ENCODE measurements at regions not wholly inside any gene's neighbourhood (a gene's known extent, or its start where the extent isn't known, plus 50 kb on each side); places are given as distances from the start of the nearest gene placed in this dataset.

DNA sequence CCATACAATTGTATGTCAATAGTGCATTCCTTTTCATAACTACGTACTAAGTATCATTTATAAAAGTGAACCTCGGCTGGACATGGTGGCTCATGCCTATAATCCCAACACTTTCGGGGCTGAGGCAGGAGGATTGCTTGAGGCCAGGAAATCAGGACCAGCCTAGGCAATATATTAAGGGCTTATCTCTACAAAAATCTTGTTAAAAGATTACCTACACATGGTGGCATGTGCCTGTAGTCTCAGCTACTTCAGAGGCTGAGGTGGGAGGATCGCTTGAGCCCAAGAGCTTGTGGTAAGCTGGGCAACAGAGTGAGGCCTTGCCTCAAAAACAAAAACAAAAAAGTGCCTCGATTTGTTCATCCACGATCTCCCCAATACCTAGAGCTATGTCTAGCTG is 449.7 kb upstream of the SULF2 start:
- TF ChIP-seq, protein P1, sequence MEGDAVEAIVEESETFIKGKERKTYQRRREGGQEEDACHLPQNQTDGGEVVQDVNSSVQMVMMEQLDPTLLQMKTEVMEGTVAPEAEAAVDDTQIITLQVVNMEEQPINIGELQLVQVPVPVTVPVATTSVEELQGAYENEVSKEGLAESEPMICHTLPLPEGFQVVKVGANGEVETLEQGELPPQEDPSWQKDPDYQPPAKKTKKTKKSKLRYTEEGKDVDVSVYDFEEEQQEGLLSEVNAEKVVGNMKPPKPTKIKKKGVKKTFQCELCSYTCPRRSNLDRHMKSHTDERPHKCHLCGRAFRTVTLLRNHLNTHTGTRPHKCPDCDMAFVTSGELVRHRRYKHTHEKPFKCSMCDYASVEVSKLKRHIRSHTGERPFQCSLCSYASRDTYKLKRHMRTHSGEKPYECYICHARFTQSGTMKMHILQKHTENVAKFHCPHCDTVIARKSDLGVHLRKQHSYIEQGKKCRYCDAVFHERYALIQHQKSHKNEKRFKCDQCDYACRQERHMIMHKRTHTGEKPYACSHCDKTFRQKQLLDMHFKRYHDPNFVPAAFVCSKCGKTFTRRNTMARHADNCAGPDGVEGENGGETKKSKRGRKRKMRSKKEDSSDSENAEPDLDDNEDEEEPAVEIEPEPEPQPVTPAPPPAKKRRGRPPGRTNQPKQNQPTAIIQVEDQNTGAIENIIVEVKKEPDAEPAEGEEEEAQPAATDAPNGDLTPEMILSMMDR (IDR thresholded peaks at IDR 0.05; ENCODE audit: extremely low read depth, insufficient read depth, missing control alignments): no peak
- in situ Hi-C loops (cut with MboI; ENCODE audit: low pct_unique_long_range_greater_than_20kb, low sequenced_read_pairs, unreplicated experiment): no loop called here
- no peak for DNase-seq (ENCODE audit: low spot score)

DNA sequence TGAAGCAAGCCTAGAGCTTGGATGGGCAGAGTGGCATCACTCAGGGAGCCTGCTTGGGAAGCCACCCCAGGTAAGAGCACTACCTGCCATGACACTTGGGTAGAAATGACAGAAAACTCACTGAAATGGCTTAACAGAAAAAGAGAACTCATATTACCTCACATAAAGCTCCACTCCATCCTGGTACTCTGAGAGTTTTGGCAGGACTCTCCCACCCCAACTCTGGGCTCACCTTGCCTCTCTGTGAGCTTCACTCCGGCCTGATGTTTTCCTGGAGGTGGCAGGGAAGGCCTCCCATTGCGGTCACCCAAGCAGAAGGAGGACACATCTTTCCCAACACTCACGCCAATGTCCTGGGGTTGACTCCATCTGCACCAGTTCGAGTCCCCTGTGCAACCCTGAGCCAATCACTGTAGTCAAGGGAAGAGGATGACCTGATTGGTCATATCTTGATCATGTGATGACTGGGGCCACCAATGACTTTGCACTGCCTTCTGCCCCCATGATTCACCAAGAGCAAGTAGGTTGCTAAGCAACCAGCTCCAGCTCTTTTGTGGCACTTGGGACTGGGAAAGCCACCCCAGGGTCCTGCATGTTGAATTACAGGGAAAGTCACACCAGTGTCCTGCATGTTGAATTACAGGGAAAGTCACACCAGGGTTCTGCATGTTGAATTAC is 446.1 kb upstream of the SULF2 start:
- TF ChIP-seq, protein P1 (IDR thresholded peaks at IDR 0.05; ENCODE audit: extremely low read depth, insufficient read depth, missing control alignments): no peak
- in situ Hi-C loops (cut with MboI; ENCODE audit: low pct_unique_long_range_greater_than_20kb, low sequenced_read_pairs, unreplicated experiment): no loop called here
- no peak for DNase-seq (ENCODE audit: low spot score)

DNA sequence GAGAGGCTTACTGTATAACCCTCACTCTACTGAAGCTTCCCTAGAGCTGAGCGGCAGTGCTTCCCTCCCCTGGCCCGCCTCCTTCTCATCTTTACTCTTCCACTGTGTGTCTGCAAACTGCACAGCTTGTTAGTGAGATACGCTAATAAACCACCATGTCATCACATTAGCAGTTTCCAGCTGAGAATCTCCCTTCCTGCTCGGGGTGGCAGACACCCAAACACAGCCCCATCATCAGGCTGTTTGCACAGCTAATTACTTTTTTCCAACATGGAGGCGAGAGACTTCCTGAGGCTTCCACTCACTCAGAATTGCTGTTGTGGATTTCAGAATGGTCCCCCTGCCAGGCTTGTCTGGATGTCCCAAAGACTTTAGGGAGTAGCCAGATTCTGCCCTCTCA is 444.9 kb upstream of the SULF2 start:
- in situ Hi-C loops (cut with MboI; ENCODE audit: low pct_unique_long_range_greater_than_20kb, low sequenced_read_pairs, unreplicated experiment): no loop called here
- DNase-seq (ENCODE audit: low spot score): no peak
- TF ChIP-seq, protein P1 (IDR thresholded peaks at IDR 0.05; ENCODE audit: extremely low read depth, insufficient read depth, missing control alignments): no peak

DNA sequence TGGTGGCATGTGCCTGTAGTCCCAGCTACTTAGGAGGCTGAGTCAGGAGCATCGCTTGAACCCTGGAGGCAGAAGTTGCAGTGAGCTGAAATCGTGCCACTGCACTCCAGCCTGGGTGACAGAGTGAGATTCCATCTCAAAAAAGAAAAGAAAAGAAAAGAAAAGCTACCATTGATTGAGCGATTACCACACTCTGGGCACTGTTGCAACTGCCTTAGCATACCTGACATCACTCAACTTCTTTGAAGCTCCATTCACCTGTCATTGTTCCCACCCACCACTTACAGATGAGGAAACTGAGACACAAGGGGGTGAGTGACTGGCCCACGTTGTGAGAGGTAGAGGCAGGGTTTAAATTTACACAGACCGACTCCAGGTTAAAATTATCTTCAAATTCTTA is 442.1 kb upstream of the SULF2 start:
- no peak for DNase-seq (ENCODE audit: low spot score)
- in situ Hi-C loops (cut with MboI; ENCODE audit: low pct_unique_long_range_greater_than_20kb, low sequenced_read_pairs, unreplicated experiment): no loop called here
- TF ChIP-seq, protein P1 (IDR thresholded peaks at IDR 0.05; ENCODE audit: extremely low read depth, insufficient read depth, missing control alignments): no peak

DNA sequence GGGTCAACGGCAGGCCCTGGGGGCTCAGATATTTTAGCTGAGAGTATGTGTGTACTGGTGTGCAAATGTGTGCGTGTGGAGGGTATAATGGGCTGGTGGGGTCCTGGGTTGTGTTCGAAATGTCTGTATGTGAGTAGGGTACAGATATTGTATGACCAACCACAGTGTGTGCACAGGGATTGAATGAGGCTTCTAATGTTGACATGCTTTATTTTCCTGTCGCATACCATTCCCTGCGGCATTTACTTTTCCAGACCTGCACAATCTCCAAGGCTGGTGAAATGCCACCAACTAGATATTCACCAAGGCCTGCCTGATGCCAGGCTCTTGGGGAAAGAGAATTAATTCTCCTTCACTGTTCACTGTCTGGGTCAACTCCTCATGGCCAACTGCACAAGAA is 441.4 kb upstream of the SULF2 start:
- DNase-seq (ENCODE audit: low spot score): no peak
- in situ Hi-C loops (cut with MboI; ENCODE audit: low pct_unique_long_range_greater_than_20kb, low sequenced_read_pairs, unreplicated experiment): no loop called here
- TF ChIP-seq, protein P1 (IDR thresholded peaks at IDR 0.05; ENCODE audit: extremely low read depth, insufficient read depth, missing control alignments): no peak

DNA sequence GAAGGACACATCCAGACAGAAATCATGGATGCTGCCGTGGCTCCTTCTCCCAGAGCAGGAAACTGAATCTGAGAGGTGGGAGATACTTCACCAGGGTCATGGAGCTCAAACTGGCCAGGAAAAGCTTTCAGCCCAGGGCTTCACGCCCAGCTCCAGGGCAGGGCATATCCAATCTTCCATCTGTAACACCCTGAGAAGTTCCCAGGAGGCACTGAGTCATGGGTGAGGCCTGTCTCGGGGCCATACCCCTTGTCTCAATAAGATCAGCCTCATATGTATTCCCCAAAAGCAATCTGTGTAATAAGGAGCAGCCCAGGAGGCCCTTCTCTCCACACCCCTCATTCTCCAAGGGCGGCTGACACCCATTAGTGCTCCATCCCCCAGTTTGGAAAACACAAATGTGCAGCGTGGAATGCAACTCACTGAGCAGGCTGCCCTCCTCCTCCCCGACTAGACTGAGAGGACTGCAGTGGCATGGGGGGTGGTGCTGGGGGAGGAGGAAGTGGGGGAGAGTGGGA is 439.3 kb upstream of the SULF2 start:
- in situ Hi-C loops (cut with MboI; ENCODE audit: low pct_unique_long_range_greater_than_20kb, low sequenced_read_pairs, unreplicated experiment): no loop called here
- TF ChIP-seq, protein P1 (IDR thresholded peaks at IDR 0.05; ENCODE audit: extremely low read depth, insufficient read depth, missing control alignments): no peak
- DNase-seq (ENCODE audit: low spot score): no peak
